ENCODE measurements at regions not wholly inside any gene's neighbourhood (a gene's known extent, or its start where the extent isn't known, plus 50 kb on each side); places are given as distances from the start of the nearest gene placed in this dataset.

DNA sequence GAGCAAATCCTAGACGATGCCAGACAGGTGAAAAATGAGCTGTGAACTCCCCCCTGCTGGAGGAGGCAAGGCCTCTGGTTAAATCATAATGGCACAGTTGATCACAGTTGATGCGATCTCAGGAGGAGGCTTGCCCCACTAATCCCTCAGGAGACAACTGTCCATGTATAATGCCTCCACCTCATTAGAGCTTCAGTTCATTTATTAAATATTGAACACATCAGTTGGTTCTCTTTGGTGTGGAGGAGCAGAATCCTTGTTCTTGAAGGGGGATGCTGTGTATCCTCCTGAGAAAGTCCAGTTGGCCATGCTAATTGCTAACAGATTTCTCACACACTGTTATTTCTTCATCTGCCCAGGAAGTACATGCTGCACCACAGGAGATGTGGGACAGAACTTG lies 290.5 kb downstream of the IGSF11 start:
- Histone ChIP-seq H3K4me1 (ENCODE audit: insufficient read depth, low read length) (no peaks in the 10 kb centered on the region), H3K9me2 (replicated peaks; ENCODE audit: low read length) (no peaks in the 10 kb centered on the region), H3K36me3 (ENCODE audit: low read depth, low read length) (no peaks in the 10 kb centered on the region), H4K20me1 (ENCODE audit: low read length) (no peaks in the 10 kb centered on the region), H3K79me2 (ENCODE audit: low read length) (no peaks in the 10 kb centered on the region), H3K4me2 (ENCODE audit: low read length) (no peak overlapping the region), H2AFZ (ENCODE audit: low read length) (no peak overlapping the region), H3K9ac (ENCODE audit: low read length) (no peak overlapping the region), H3K4me3 (ENCODE audit: low read length) (no peak overlapping the region), H3F3A (ENCODE audit: low read length, unreplicated experiment) (no peaks in the 10 kb centered on the region), H3K27ac (ENCODE audit: low read length) (no peak overlapping the region), H3K9me3 (ENCODE audit: low read length) (0 out of 2 replicates have a peak, but pooled peaks cover 4% of the 10 kb centered on the region), H3K27me3 (ENCODE audit: low read length) (no peaks in the 10 kb centered on the region)
- BruUV-seq (replicated peaks), result no TSS peak
- POLR2A ChIA-PET (ENCODE audit: unreplicated experiment), result no interaction called here
- TF ChIP-seq EZH2 (IDR thresholded peaks at IDR 0.05; ENCODE audit: low read length, unreplicated experiment) (no peak), EZH2phosphoT487 (IDR thresholded peaks at IDR 0.05; ENCODE audit: borderline replicate concordance, low read length) (no peak)
- TF ChIP-seq, protein P1, sequence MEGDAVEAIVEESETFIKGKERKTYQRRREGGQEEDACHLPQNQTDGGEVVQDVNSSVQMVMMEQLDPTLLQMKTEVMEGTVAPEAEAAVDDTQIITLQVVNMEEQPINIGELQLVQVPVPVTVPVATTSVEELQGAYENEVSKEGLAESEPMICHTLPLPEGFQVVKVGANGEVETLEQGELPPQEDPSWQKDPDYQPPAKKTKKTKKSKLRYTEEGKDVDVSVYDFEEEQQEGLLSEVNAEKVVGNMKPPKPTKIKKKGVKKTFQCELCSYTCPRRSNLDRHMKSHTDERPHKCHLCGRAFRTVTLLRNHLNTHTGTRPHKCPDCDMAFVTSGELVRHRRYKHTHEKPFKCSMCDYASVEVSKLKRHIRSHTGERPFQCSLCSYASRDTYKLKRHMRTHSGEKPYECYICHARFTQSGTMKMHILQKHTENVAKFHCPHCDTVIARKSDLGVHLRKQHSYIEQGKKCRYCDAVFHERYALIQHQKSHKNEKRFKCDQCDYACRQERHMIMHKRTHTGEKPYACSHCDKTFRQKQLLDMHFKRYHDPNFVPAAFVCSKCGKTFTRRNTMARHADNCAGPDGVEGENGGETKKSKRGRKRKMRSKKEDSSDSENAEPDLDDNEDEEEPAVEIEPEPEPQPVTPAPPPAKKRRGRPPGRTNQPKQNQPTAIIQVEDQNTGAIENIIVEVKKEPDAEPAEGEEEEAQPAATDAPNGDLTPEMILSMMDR (conservative IDR thresholded peaks at IDR 0.05; ENCODE audit: low read depth, low read length), result no peak
- CTCF ChIA-PET, result no interaction called here
- DNase-seq (no peak), ATAC-seq (no peak)
- intact Hi-C loops (cut with micrococcal nuclease), result no loop called here

DNA sequence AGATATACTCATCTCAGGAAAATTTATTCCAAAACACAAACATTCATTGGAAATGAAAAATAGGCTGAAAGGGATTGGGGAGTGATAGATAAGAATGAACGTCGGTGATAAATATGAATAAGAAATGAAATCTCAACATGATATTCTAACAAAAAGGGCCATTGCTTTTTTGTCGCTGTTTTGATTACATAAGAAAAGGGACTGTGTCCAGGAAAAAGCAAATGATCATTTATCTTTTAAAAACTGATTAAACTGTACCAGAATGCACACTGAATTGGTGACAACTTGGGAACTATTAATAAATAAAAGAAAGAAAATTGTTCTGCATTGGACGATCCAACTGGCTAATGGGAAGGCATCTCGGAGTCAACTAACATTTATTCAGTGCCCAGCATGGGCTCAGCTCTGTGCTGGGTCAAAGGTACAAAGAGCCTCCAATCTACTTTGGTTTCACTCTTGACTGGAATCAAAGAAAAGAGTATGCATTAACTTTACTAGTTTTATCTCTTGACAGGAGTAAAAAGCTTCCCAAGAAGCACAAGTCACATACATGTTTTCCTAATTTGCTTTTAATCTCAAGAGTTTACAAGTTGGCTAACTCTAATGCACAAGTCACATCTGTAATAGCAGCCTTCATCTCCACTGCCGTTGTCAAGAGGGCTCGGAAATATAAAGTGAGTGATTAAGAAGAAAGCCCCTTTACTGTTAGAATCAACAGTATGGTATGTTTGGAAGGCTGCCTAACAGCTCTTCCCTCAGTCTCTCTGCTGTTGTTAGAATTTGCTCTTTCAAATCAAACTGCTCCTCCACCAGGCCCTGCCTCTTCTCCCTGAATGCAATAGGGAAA lies 280.0 kb downstream of the IGSF11 start:
- POLR2A ChIA-PET (ENCODE audit: unreplicated experiment), result no interaction called here
- TF ChIP-seq, protein P1 (conservative IDR thresholded peaks at IDR 0.05; ENCODE audit: low read depth, low read length), result no peak
- no peak for TF ChIP-seq EZH2phosphoT487 (IDR thresholded peaks at IDR 0.05; ENCODE audit: borderline replicate concordance, low read length)
- TF ChIP-seq EZH2 (IDR thresholded peaks at IDR 0.05; ENCODE audit: low read length, unreplicated experiment), result no peak
- H3K4me2 ChIP-seq (ENCODE audit: low read length), result no peak overlapping the region
- no peaks in the 10 kb centered on the region for H3K79me2 ChIP-seq (ENCODE audit: low read length)
- CTCF ChIA-PET, result no interaction called here
- H3K36me3 ChIP-seq (ENCODE audit: low read depth, low read length), result no peaks in the 10 kb centered on the region
- H3K4me1 ChIP-seq (ENCODE audit: insufficient read depth, low read length), result no peaks in the 10 kb centered on the region
- H3F3A ChIP-seq (ENCODE audit: low read length, unreplicated experiment), result no peaks in the 10 kb centered on the region
- no peak overlapping the region for H3K4me3 ChIP-seq (ENCODE audit: low read length)
- H3K27me3 ChIP-seq (ENCODE audit: low read length), result no peaks in the 10 kb centered on the region
- DNase-seq (no peak), ATAC-seq (no peak)
- no peaks in the 10 kb centered on the region for H3K9me2 ChIP-seq (replicated peaks; ENCODE audit: low read length)
- no peak overlapping the region for H3K27ac ChIP-seq (ENCODE audit: low read length)
- no peak overlapping the region for H2AFZ ChIP-seq (ENCODE audit: low read length)
- H3K9ac ChIP-seq (ENCODE audit: low read length), result no peak overlapping the region
- BruUV-seq (replicated peaks), result no TSS peak
- intact Hi-C loops (cut with micrococcal nuclease), result no loop called here
- H3K9me3 ChIP-seq (ENCODE audit: low read length), result no peaks in the 10 kb centered on the region
- H4K20me1 ChIP-seq (ENCODE audit: low read length), result no peaks in the 10 kb centered on the region

GRCh38 chr3:118755253-118755801 lies 279.3 kb downstream of the IGSF11 start:
- no peaks in the 10 kb centered on the region for H3K36me3 ChIP-seq (ENCODE audit: low read depth, low read length)

More at GRCh38 chr3:118755253-118755801, 279.3 kb downstream of the IGSF11 start:
- H3F3A ChIP-seq (ENCODE audit: low read length, unreplicated experiment), result no peaks in the 10 kb centered on the region
- no peak overlapping the region for H3K9ac ChIP-seq (ENCODE audit: low read length)
- H3K79me2 ChIP-seq (ENCODE audit: low read length), result no peaks in the 10 kb centered on the region
- H2AFZ ChIP-seq (ENCODE audit: low read length), result no peak overlapping the region
- H3K9me3 ChIP-seq (ENCODE audit: low read length), result no peaks in the 10 kb centered on the region
- H3K4me3 ChIP-seq (ENCODE audit: low read length), result no peak overlapping the region
- no peak for ATAC-seq
- no peak for TF ChIP-seq EZH2phosphoT487 (IDR thresholded peaks at IDR 0.05; ENCODE audit: borderline replicate concordance, low read length)
- TF ChIP-seq, protein P1 (conservative IDR thresholded peaks at IDR 0.05; ENCODE audit: low read depth, low read length), result no peak
- TF ChIP-seq EZH2 (IDR thresholded peaks at IDR 0.05; ENCODE audit: low read length, unreplicated experiment), result no peak
- no peak for DNase-seq
- intact Hi-C loops (cut with micrococcal nuclease), result no loop called here
- no peak overlapping the region for H3K27ac ChIP-seq (ENCODE audit: low read length)
- H3K9me2 ChIP-seq (replicated peaks; ENCODE audit: low read length), result no peaks in the 10 kb centered on the region
- ChIA-PET CTCF (no interaction called here), POLR2A (ENCODE audit: unreplicated experiment) (no interaction called here)
- no peaks in the 10 kb centered on the region for H3K27me3 ChIP-seq (ENCODE audit: low read length)
- BruUV-seq (replicated peaks), result no TSS peak
- no peak overlapping the region for H3K4me2 ChIP-seq (ENCODE audit: low read length)
- H3K4me1 ChIP-seq (ENCODE audit: insufficient read depth, low read length), result no peaks in the 10 kb centered on the region
- H4K20me1 ChIP-seq (ENCODE audit: low read length), result no peaks in the 10 kb centered on the region

Measured in PC-3 (cell line).